HG03103 (cell line): ENCODE measurements at regions not wholly inside any gene's neighbourhood (a gene's known extent, or its start where the extent isn't known, plus 50 kb on each side); places are given as distances from the start of the nearest gene placed in this dataset.

Source experiments
- ATAC-seq: cut with Tn5 transposase; IDR thresholded peaks from one replicate; pipeline ENCODE4 v1.9.1; 2021; ENCODE audit warnings: low read depth; ENCODE audit not compliant: unreplicated experiment

GRCh38 chr9:129507805-129508204 lies 113.1 kb downstream of the C9orf50 start:
- no peak for ATAC-seq

GRCh38 chr9:129506892-129507291 lies 114.0 kb downstream of the C9orf50 start:
- ATAC-seq = no peak

- ATAC-seq = no peak
These were observed 114.9 kb downstream of the C9orf50 start for GRCh38 chr9:129506041-129506440.

GRCh38 chr9:129505270-129505902 lies 115.5 kb downstream of the C9orf50 start:
- ATAC-seq = no peak

- no peak for ATAC-seq
These were observed 116.5 kb downstream of the C9orf50 start for GRCh38 chr9:129504404-129504803.

- ATAC-seq = no peak
These were observed 119.1 kb downstream of the C9orf50 start for GRCh38 chr9:129501771-129502319.

GRCh38 chr9:129500863-129501770 lies 119.8 kb downstream of the C9orf50 start:
- ATAC-seq = no peak

GRCh38 chr9:129500161-129500862 lies 120.6 kb downstream of the C9orf50 start:
- no peak for ATAC-seq

- ATAC-seq = no peak
These were observed 122.2 kb downstream of the C9orf50 start for GRCh38 chr9:129498451-129499384.

GRCh38 chr9:129497813-129498450 lies 123.0 kb downstream of the C9orf50 start:
- ATAC-seq = no peak

GRCh38 chr9:129497005-129497812 lies 123.7 kb downstream of the C9orf50 start:
- no peak for ATAC-seq

GRCh38 chr9:129496473-129497004 lies 124.4 kb downstream of the C9orf50 start:
- ATAC-seq = no peak

GRCh38 chr9:129495620-129496472 lies 125.1 kb downstream of the C9orf50 start:
- ATAC-seq = no peak

GRCh38 chr9:129494113-129494789 lies 126.7 kb downstream of the C9orf50 start:
- no peak for ATAC-seq

- ATAC-seq = no peak
These were observed 127.2 kb downstream of the C9orf50 start for GRCh38 chr9:129493706-129494047.

GRCh38 chr9:129493002-129493705 lies 127.7 kb downstream of the C9orf50 start:
- ATAC-seq = no peak
